PC-3 (cell line): ENCODE measurements at regions not wholly inside any gene's neighbourhood (a gene's known extent, or its start where the extent isn't known, plus 50 kb on each side); places are given as distances from the start of the nearest gene placed in this dataset.

Source experiments
- ATAC-seq: fragments of 200-7000 bp; cut with Tn5 transposase; 2 replicates; pipeline ENCODE4 v1.9.1; 2020; ENCODE audit warnings: mild to moderate bottlenecking, moderate library complexity
- BruUV-seq: library from RNA; stranded (reverse); fragments of 400-500 nt; replicated peaks from 2 replicates; lab custom pipeline; 2021; lab: Mats Ljungman, UMichigan
- CTCF ChIA-PET: fragments of 300-600 bp; sonication (Branson Sonifier 250); formaldehyde crosslinking; loops from one replicate; lab custom pipeline; 2022; ENCODE audit warnings: antibody characterized with exemption; lab: Charles Lee
- POLR2A ChIA-PET: fragments of 300-600 bp; sonication (Branson Sonifier 250); formaldehyde crosslinking; loops from one replicate; lab custom pipeline; 2022; ENCODE audit warnings: antibody characterized with exemption; ENCODE audit not compliant: unreplicated experiment; lab: Charles Lee
- DNase-seq: peaks from one replicate; pipeline ENCODE4 v3.0.0-alpha.2; 2015
- H2AFZ ChIP-seq: fragments of 300-600 bp; sonication (generic); 2 replicates; pipeline ENCODE4 v1.6.0; 2016; ENCODE audit warnings: antibody characterized with exemption, low read length
- H3F3A ChIP-seq: fragments of 300-600 bp; sonication (generic); one replicate; pipeline ENCODE4 v1.6.0; 2017; ENCODE audit warnings: antibody characterized with exemption, low read length, control low read depth, mild to moderate bottlenecking; ENCODE audit not compliant: unreplicated experiment
- H3K27ac ChIP-seq: fragments of 300-600 bp; sonication (generic); 2 replicates; pipeline ENCODE4 v1.5.1; 2016; ENCODE audit warnings: mild to moderate bottlenecking, low read length
- H3K27me3 ChIP-seq: fragments of 300-600 bp; sonication (generic); 2 replicates; pipeline ENCODE4 v1.6.1; 2016; ENCODE audit warnings: low read length, mixed read lengths
- H3K36me3 ChIP-seq: fragments of 300-600 bp; sonication (generic); 2 replicates; pipeline ENCODE4 v1.6.1; 2016; ENCODE audit warnings: low read depth, mixed run types, low read length, mixed read lengths
- H3K4me1 ChIP-seq: fragments of 300-600 bp; sonication (generic); 2 replicates; pipeline ENCODE4 v1.5.1; 2016; ENCODE audit warnings: low read length; ENCODE audit not compliant: insufficient read depth
- H3K4me2 ChIP-seq: fragments of 300-600 bp; sonication (generic); 2 replicates; pipeline ENCODE4 v1.6.0; 2016; ENCODE audit warnings: low read length
- H3K4me3 ChIP-seq: fragments of 300-600 bp; sonication (generic); 2 replicates; pipeline ENCODE4 v1.5.1; 2016; ENCODE audit warnings: mild to moderate bottlenecking, low read length, mixed read lengths
- H3K79me2 ChIP-seq: fragments of 300-600 bp; sonication (generic); 2 replicates; pipeline ENCODE4 v1.6.1; 2017; ENCODE audit warnings: low read length, mixed read lengths
- H3K9ac ChIP-seq: fragments of 300-600 bp; sonication (generic); 2 replicates; pipeline ENCODE4 v1.6.0; 2016; ENCODE audit warnings: mild to moderate bottlenecking, low read length
- H3K9me2 ChIP-seq: fragments of 300-600 bp; sonication (generic); replicated peaks from 2 replicates; pipeline ENCODE4 v1.6.1; 2016; ENCODE audit warnings: mixed run types, low read length, mixed read lengths
- H3K9me3 ChIP-seq: fragments of 300-600 bp; sonication (generic); 2 replicates; pipeline ENCODE4 v1.6.1; 2016; ENCODE audit warnings: low read length, mixed read lengths
- H4K20me1 ChIP-seq: fragments of 300-600 bp; sonication (generic); 2 replicates; pipeline ENCODE4 v1.6.1; 2016; ENCODE audit warnings: low read length, mixed read lengths
- CTCF ChIP-seq: fragments of 300-600 bp; sonication (generic); conservative IDR thresholded peaks from 2 replicates; pipeline ENCODE4 v1.5.1; 2017; ENCODE audit warnings: antibody characterized with exemption, low read depth, mild to moderate bottlenecking, low read length
- EZH2 ChIP-seq: fragments of 300-600 bp; sonication (generic); IDR thresholded peaks from one replicate; pipeline ENCODE4 v1.6.1; 2017; ENCODE audit warnings: antibody characterized with exemption, mild to moderate bottlenecking, low read length; ENCODE audit not compliant: unreplicated experiment
- EZH2phosphoT487 ChIP-seq: fragments of 300-600 bp; sonication (generic); IDR thresholded peaks from 2 replicates; pipeline ENCODE4 v1.6.1; 2018; ENCODE audit warnings: mild to moderate bottlenecking, antibody characterized with exemption, low read length, borderline replicate concordance
- intact Hi-C: fragments of 100-400 bp; cut with micrococcal nuclease; formaldehyde crosslinking; loops from 2 replicates; pipeline ENCODE4 v1.9.0; 2023

GRCh38 chr15:97876281-97876675 lies 84.2 kb upstream of the ARRDC4 start:
- Histone ChIP-seq H3K27me3 (peaks cover 10% of the 10 kb centered on the region), H3K4me2 (no peak overlapping the region), H3K4me1 (no peaks in the 10 kb centered on the region), H3K79me2 (no peaks in the 10 kb centered on the region), H2AFZ (no peak overlapping the region), H3K9me2 (no peaks in the 10 kb centered on the region), H3K27ac (no peak overlapping the region), H3K9ac (no peak overlapping the region), H4K20me1 (no peaks in the 10 kb centered on the region), H3F3A (no peaks in the 10 kb centered on the region), H3K36me3 (no peaks in the 10 kb centered on the region), H3K9me3 (no peaks in the 10 kb centered on the region), H3K4me3 (no peak overlapping the region)
- no TSS peak for BruUV-seq
- no peak for ATAC-seq
- ChIA-PET CTCF (no interaction called here), POLR2A (no interaction called here)
- intact Hi-C loops: no loop called here
- no peak for TF ChIP-seq EZH2phosphoT487
- no peak for TF ChIP-seq EZH2
- no peak for TF ChIP-seq CTCF
- no peak for DNase-seq

- TF ChIP-seq EZH2phosphoT487 (no peak), EZH2 (no peak), CTCF (no peak)
- Histone ChIP-seq H3K36me3 (no peaks in the 10 kb centered on the region), H3K27me3 (peaks cover 6% of the 10 kb centered on the region), H3K4me2 (no peak overlapping the region), H3K79me2 (no peaks in the 10 kb centered on the region), H3K9me2 (no peaks in the 10 kb centered on the region), H3K9me3 (no peaks in the 10 kb centered on the region), H3K4me1 (no peaks in the 10 kb centered on the region), H3K27ac (no peak overlapping the region), H4K20me1 (no peaks in the 10 kb centered on the region), H3K4me3 (no peak overlapping the region), H3F3A (no peaks in the 10 kb centered on the region), H2AFZ (no peak overlapping the region), H3K9ac (no peak overlapping the region)
- intact Hi-C loops: no loop called here
- ChIA-PET CTCF (no interaction called here), POLR2A (no interaction called here)
- ATAC-seq (no peak), DNase-seq (no peak)
- BruUV-seq: no TSS peak
Measured at GRCh38 chr15:97881346-97881965, 79.0 kb upstream of the ARRDC4 start.

- peaks cover 19% of the 10 kb centered on the region for H3K27me3 ChIP-seq
- intact Hi-C loops: no loop called here
- no TSS peak for BruUV-seq
Measured at GRCh38 chr15:97884513-97885131, 75.9 kb upstream of the ARRDC4 start.

More at GRCh38 chr15:97884513-97885131, 75.9 kb upstream of the ARRDC4 start:
- Histone ChIP-seq H3F3A (no peaks in the 10 kb centered on the region), H3K4me3 (no peak overlapping the region), H3K79me2 (no peaks in the 10 kb centered on the region), H4K20me1 (no peaks in the 10 kb centered on the region), H3K36me3 (no peaks in the 10 kb centered on the region), H3K4me1 (no peaks in the 10 kb centered on the region), H3K4me2 (no peak overlapping the region), H3K9me3 (no peaks in the 10 kb centered on the region), H3K9ac (no peak overlapping the region), H2AFZ (no peak overlapping the region), H3K27ac (no peak overlapping the region), H3K9me2 (no peaks in the 10 kb centered on the region)
- DNase-seq (no peak), ATAC-seq (no peak)
- CTCF ChIA-PET: no interaction called here
- POLR2A ChIA-PET: no interaction called here
- TF ChIP-seq EZH2: no peak
- TF ChIP-seq CTCF: no peak
- no peak for TF ChIP-seq EZH2phosphoT487
